Keratinocyte (primary cell): ENCODE measurements at regions not wholly inside any gene's neighbourhood (a gene's known extent, or its start where the extent isn't known, plus 50 kb on each side); places are given as distances from the start of the nearest gene placed in this dataset.

Source experiments
- DNase-seq: peaks from one replicate; pipeline ENCODE4 v3.0.0-alpha.2; 2011; ENCODE audit warnings: low read depth, missing footprints, low spot score
- FAIRE-seq: peaks from 2 replicates; lab custom pipeline; 2011; peaks lifted over from hg19 to GRCh38; lab: Jason Lieb, UNC
- H2AFZ ChIP-seq: 2 replicates; pipeline ENCODE4 v1.6.0; 2012; ENCODE audit warnings: low read length, control low read depth, inconsistent platforms; ENCODE audit not compliant: control insufficient read depth
- H3K27ac ChIP-seq: 2 replicates; pipeline ENCODE4 v1.5.1; 2011; ENCODE audit warnings: low read length; ENCODE audit not compliant: control insufficient read depth, insufficient read depth
- H3K27me3 ChIP-seq: 3 replicates; pipeline ENCODE4 v1.6.0; 2011; ENCODE audit warnings: low read length; ENCODE audit not compliant: control insufficient read depth, insufficient read depth; ENCODE audit errors: extremely low read depth
- H3K36me3 ChIP-seq, 2 experiments: 2 replicates in 1 of 2; 3 replicates in 1 of 2; pipeline ENCODE4 v1.5.1; 2011; ENCODE audit warnings: low read length in 2 of 2, mild to moderate bottlenecking in 1 of 2; ENCODE audit not compliant: control insufficient read depth in 2 of 2, insufficient read depth in 2 of 2; ENCODE audit errors: extremely low read depth in 1 of 2
- H3K4me1 ChIP-seq: 3 replicates; pipeline ENCODE4 v1.5.1; 2011; ENCODE audit warnings: low read length; ENCODE audit not compliant: control insufficient read depth, insufficient read depth; ENCODE audit errors: extremely low read depth
- H3K4me2 ChIP-seq: 3 replicates; pipeline ENCODE4 v1.6.0; 2011; ENCODE audit warnings: low read depth, low read length; ENCODE audit not compliant: control insufficient read depth, insufficient read depth; ENCODE audit errors: extremely low read depth
- H3K4me3 ChIP-seq, 3 experiments: fragments of 200-600 bp in 1 of 3; sonication (generic) in 1 of 3; 2 replicates in 2 of 3; 3 replicates in 1 of 3; pipeline ENCODE4 v1.5.1; 2011 to 2016; ENCODE audit warnings: low read length in 3 of 3, mild to moderate bottlenecking in 3 of 3, control low read depth in 2 of 3, inconsistent platforms in 1 of 3, low read depth in 1 of 3, mixed read lengths in 1 of 3, mixed run types in 1 of 3, moderate library complexity in 1 of 3; ENCODE audit not compliant: control insufficient read depth in 2 of 3, insufficient read depth in 2 of 3; ENCODE audit errors: extremely low read depth in 1 of 3
- H3K79me2 ChIP-seq: 2 replicates; pipeline ENCODE4 v1.6.0; 2012; ENCODE audit warnings: low read length; ENCODE audit not compliant: control insufficient read depth, insufficient read depth
- H3K9ac ChIP-seq: 3 replicates; pipeline ENCODE4 v1.6.0; 2011; ENCODE audit warnings: low read length; ENCODE audit not compliant: control insufficient read depth, insufficient read depth; ENCODE audit errors: extremely low read depth
- H3K9me1 ChIP-seq: 3 replicates; pipeline ENCODE4 v1.6.0; 2011; ENCODE audit warnings: low read length; ENCODE audit not compliant: control insufficient read depth, insufficient read depth; ENCODE audit errors: extremely low read depth
- H3K9me3 ChIP-seq: 2 replicates; pipeline ENCODE4 v1.5.1; 2012; ENCODE audit warnings: low read depth, low read length; ENCODE audit not compliant: control insufficient read depth
- H4K20me1 ChIP-seq: 3 replicates; pipeline ENCODE4 v1.6.0; 2011; ENCODE audit warnings: low read length; ENCODE audit not compliant: control insufficient read depth, insufficient read depth; ENCODE audit errors: extremely low read depth
- CTCF ChIP-seq, 3 experiments: IDR thresholded peaks in 1 of 3; conservative IDR thresholded peaks in 1 of 3; optimal IDR thresholded peaks in 1 of 3; 2 replicates in 2 of 3; 3 replicates in 1 of 3; pipeline versions ENCODE3 to v1.5.1; 2011; ENCODE audit warnings: low read length in 3 of 3, mild to moderate bottlenecking in 3 of 3, moderate library complexity in 2 of 3, control low read depth in 1 of 3, inconsistent platforms in 1 of 3; ENCODE audit not compliant: insufficient read depth in 2 of 3; ENCODE audit errors: extremely low read depth in 1 of 3
- EZH2 ChIP-seq: IDR thresholded peaks from one replicate; pipeline ENCODE4 v1.6.1; 2012; ENCODE audit warnings: inconsistent platforms, mild to moderate bottlenecking, low read length, moderate library complexity
- dilution Hi-C: fragments of 300-500 bp; cut with MboI; formaldehyde crosslinking; loops from one replicate; pipeline ENCODE4 v1.7.0; 2020; ENCODE audit warnings: low sequenced_read_pairs; ENCODE audit not compliant: extremely low pct_ligation_motif_present

GRCh38 chr2:497770-498492, 179.3 kb downstream of the TMEM18 start:
- Histone ChIP-seq H3K36me3 (no peaks in the 10 kb centered on the region), H3K4me1 (no peaks in the 10 kb centered on the region), H4K20me1 (no peaks in the 10 kb centered on the region), H3K4me2 (no peak overlapping the region), H3K9ac (no peak overlapping the region), H3K9me1 (no peaks in the 10 kb centered on the region), H2AFZ (no peak overlapping the region), H3K27me3 (no peaks in the 10 kb centered on the region), H3K9me3 (peaks cover 6% of the 10 kb centered on the region), H3K27ac (no peak overlapping the region), H3K4me3 (no peak overlapping the region), H3K79me2 (no peaks in the 10 kb centered on the region)
- no peak for DNase-seq
- TF ChIP-seq EZH2 = no peak
- TF ChIP-seq CTCF (optimal IDR thresholded peaks at IDR 0.05 in 1 of 3, IDR thresholded peaks at IDR 0.05 in 1 of 3, conservative IDR thresholded peaks at IDR 0.05 in 1 of 3; ENCODE audit: extremely low read depth in 1 of 3, insufficient read depth in 2 of 3, low read length in 3 of 3) = no peak
- FAIRE-seq = no peak
- dilution Hi-C loops = no loop called here

GRCh38 chr2:496729-497128, 180.5 kb downstream of the TMEM18 start:
- no peaks in the 10 kb centered on the region for H3K27me3 ChIP-seq

More at GRCh38 chr2:496729-497128, 180.5 kb downstream of the TMEM18 start:
- Histone ChIP-seq H3K9me1 (no peaks in the 10 kb centered on the region), H3K27ac (no peak overlapping the region), H2AFZ (no peak overlapping the region), H3K4me3 (no peak overlapping the region), H3K9me3 (peaks cover 6% of the 10 kb centered on the region), H3K36me3 (no peaks in the 10 kb centered on the region), H3K4me1 (no peaks in the 10 kb centered on the region), H3K4me2 (no peak overlapping the region), H4K20me1 (no peaks in the 10 kb centered on the region), H3K79me2 (no peaks in the 10 kb centered on the region), H3K9ac (no peak overlapping the region)
- TF ChIP-seq EZH2 (no peak), CTCF (optimal IDR thresholded peaks at IDR 0.05 in 1 of 3, IDR thresholded peaks at IDR 0.05 in 1 of 3, conservative IDR thresholded peaks at IDR 0.05 in 1 of 3; ENCODE audit: extremely low read depth in 1 of 3, insufficient read depth in 2 of 3, low read length in 3 of 3) (no peak)
- dilution Hi-C loops = no loop called here
- FAIRE-seq (no peak), DNase-seq (no peak)
